ENCODE measurements at regions not wholly inside any gene's neighbourhood (a gene's known extent, or its start where the extent isn't known, plus 50 kb on each side); places are given as distances from the start of the nearest gene placed in this dataset.
"Not testable (repeated sequence)": the region's sequence is repeated elsewhere in the genome, so short reads cannot be mapped to it uniquely, and the experiment has no call there.

DNA sequence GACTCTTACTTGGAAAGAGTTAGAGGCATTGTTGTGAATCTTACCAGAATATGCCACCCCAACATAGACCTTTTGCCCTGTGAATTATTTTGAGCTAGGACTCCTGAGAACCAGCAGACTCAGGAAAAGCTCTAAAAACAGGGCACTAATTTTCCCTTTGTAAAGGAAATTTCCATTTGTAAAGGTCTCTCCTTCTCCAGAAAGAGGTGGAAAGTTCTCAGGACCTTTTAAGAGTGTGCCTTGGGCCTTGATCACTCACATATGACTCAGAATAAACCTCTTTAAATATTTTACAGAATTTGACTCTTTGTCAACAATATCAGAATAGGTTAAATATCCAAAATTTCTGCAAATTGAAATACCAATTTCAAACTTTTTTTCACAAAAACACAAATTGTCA, 721.8 kb upstream of the NCAM2 start:
- in situ Hi-C loops (cut with MboI; ENCODE audit: low sequenced_read_pairs), result no loop called here

GRCh38 chr21:20276954-20277353, 721.3 kb upstream of the NCAM2 start:
- in situ Hi-C loops (cut with MboI; ENCODE audit: low sequenced_read_pairs), result no loop called here

GRCh38 chr21:20283836-20284235, 714.4 kb upstream of the NCAM2 start:
- in situ Hi-C loops (cut with MboI; ENCODE audit: low sequenced_read_pairs), result no loop called here

- in situ Hi-C loops (cut with MboI; ENCODE audit: low sequenced_read_pairs), result no loop called here
Observed at GRCh38 chr21:20292280-20292679, 705.9 kb upstream of the NCAM2 start.

DNA sequence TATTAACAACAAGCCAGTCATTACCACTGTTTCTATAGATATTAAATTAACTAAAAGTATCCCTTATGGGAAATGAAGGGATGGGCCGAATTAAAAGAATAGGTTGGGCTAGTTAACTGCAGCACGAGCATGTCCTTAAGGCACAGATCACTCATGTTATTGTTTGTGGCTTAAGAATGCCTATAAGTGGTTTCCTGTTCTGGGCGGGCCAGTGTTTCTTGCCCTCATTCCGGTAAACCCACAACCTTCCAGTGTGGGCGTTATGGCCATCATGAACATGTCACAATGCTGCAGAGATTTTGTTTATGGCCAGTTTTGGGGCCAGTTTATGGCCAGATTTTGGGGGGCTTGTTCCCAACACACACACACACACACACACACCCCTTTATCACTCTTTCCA, 705.4 kb upstream of the NCAM2 start:
- in situ Hi-C loops (cut with MboI; ENCODE audit: low sequenced_read_pairs), result not testable (repeated sequence)

DNA sequence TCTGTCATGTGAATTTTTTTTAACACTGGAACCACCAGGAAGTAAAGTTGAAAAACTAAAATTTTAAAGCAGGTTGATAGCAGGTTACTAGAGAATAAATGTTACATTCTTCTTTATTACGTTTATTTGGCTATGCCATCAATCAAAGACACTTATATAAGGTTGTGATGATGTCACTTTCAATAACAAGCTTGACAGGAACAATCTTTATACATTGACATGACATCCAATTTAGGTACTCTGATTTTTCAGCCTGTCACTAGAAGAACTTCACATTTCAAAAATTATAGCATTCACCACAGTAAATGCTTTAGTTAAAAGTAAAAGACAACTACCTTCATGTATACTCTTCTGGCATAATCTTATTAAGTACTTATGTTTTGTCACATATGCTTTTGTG, 696.8 kb upstream of the NCAM2 start:
- in situ Hi-C loops (cut with MboI; ENCODE audit: low sequenced_read_pairs), result no loop called here

DNA sequence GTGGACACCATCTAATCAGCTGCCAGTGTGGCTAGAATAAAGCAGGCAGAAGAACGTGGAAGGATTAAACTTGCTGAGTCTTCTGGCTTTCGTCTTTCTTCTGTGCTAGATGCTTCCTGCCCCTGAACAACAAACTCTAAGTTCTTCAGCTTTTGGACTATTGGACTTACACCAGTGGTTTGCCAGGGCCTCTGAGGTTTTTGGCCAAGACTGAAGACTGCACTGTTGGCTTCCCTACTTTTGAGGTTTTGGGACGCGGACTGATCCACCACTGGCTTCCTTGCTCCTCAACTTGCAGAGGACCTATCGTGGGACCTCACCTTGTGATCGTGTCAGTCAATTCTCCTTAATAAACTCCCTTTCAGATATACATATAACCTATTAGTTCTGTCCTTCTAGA, 696.1 kb upstream of the NCAM2 start:
- in situ Hi-C loops (cut with MboI; ENCODE audit: low sequenced_read_pairs), result no loop called here

DNA sequence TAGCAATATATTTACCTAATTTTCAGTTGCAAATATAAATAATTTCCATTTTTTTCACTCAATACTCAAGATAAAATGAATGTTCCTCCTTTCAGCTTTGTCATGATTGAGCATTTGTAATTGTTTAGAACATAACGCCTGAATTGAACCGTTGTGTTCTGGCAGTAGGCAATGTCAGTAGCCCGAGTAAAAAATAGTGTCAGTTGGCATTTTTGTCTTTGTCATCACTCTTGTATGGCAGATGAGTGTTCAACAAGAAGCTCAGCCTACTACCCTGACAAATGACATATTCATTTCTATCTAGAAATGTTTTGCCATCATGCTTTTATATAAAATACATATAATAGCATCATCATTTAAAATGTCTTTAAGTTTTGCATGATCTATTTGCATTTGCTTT, 691.4 kb upstream of the NCAM2 start:
- in situ Hi-C loops (cut with MboI; ENCODE audit: low sequenced_read_pairs), result no loop called here

DNA sequence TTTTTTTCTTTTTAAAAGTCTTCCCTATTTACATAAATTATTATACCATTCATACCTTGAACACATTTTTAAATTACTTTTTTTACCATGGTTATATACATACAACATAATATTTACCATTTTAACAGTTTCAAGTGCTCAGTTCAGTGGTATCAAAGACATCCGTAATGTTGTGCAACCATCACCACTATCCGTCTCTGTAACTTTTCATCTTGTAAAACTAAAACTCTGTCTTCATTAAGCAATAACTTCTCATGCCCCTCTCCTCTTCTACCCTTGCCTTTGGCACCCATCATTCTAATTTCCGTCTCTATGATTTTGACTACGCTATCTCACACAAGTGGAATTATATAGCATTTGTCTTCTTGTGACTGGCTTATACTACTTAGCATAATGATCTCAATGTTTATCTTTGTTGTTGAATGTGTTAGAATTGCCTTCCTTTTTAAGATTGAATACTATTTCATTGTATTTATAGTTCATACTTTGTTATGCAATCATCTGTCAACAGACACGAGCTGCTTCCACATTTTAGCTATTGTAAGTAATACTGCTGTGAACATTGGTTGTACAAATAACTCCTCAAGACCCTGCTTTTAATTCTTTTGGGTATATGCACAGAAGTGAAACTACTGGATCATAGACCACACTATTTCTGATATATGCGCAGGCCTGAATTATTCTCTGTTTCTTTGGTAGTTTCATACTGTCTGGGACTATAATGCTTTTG, 689.5 kb upstream of the NCAM2 start:
- in situ Hi-C loops (cut with MboI; ENCODE audit: low sequenced_read_pairs), result no loop called here

DNA sequence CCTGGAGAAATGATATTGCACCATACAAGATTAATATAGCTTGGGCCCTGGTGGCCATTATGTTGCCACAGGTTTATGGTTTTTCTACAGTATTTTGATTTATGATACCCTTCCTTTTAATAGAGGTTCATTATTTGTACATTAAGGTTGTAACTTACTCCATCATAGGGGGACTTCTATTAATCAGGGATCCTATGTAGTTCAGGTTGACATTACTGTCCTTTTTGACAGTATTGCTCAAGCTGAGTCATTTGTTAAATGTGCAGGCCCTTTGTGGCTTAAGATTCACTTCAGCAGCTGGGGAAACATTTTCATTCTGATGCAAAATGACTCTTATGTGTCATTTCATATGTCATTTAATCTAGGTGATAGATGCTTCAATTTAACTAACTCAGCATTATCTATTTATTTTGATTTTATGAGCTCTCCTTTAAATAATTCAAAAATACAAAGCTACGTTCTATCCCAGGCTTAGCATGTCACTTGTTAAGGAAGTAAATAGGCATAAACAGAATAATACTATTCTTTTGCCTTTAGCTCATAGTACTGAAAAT, 686.9 kb upstream of the NCAM2 start:
- in situ Hi-C loops (cut with MboI; ENCODE audit: low sequenced_read_pairs), result no loop called here

DNA sequence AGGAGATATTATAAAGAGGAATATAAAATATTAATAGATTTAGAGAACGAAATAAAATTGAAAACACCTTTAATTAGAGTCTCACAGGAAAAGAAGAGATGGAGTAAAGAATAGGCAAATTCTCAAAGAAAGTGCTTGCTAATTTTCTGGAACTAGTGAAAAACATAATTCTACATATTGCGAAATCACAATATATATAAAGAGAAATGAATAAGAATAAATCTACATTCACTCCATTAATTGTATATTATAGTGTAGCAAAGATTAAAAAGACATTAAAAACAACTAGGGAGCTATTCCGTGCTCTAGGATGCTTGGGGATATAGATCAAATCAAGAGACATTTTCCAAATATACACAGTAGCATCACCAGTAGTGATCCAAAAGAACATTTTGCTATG, 685.2 kb upstream of the NCAM2 start:
- in situ Hi-C loops (cut with MboI; ENCODE audit: low sequenced_read_pairs), result no loop called here

GRCh38 chr21:20315042-20315441, 683.2 kb upstream of the NCAM2 start:
- in situ Hi-C loops (cut with MboI; ENCODE audit: low sequenced_read_pairs), result no loop called here

GRCh38 chr21:20329636-20330035, 668.6 kb upstream of the NCAM2 start:
- in situ Hi-C loops (cut with MboI; ENCODE audit: low sequenced_read_pairs), result no loop called here

DNA sequence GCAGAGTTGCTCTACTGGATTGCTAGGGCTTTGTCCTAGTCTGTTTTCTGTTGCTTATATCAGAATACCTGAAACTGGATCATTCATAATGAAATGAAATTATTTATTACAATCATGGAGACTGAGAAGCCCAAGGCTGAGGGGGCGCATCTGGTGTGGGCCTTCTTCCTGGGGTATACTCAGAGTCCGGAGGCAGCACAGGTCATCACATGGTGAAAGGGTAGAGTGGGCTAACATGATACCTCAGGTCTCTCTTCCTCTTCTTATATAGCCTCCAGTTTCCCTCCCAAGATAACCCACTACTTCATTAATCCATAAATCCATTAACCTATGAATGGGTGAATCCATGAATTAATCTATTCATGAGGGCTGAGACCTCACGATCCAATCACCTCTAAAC, 667.6 kb upstream of the NCAM2 start:
- in situ Hi-C loops (cut with MboI; ENCODE audit: low sequenced_read_pairs), result no loop called here

DNA sequence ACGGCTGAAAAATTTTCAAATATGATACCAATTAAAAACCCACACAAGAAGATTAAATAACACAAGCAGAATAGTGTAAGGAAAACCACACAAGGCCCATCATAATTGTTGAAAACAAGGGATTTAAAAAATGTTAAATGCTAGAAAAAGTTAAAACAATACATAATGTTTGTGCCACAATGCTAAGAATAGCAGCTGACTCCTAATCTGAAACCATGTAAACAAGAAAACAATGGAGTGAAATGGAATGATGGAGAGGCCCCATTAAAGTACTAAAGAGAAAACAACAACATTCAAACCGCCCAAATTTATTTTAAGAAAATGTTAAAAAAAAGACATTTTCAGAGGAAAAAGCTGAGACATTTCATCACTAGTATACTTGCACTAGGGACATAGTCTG, 663.6 kb upstream of the NCAM2 start:
- in situ Hi-C loops (cut with MboI; ENCODE audit: low sequenced_read_pairs), result no loop called here

DNA sequence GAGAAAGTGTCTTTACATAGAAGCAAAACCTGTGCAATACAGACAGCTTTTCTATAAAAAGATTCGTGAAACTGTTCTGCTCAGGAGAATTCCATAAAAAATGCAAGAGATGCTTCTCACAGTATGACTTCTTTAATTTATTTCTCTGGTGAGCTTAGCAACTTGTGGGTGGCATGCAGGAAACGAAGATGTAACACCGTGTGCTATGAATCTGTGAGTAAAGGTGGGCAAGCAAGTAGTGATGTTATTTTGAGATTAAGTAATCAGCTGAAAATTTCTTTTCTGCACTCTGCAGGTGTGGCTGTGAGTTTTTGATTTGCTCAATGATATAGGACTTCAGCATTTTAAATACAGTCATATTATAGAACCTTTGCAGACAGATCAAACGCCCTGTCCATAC, 656.8 kb upstream of the NCAM2 start:
- in situ Hi-C loops (cut with MboI; ENCODE audit: low sequenced_read_pairs), result no loop called here

GRCh38 chr21:20343186-20343585, 655.0 kb upstream of the NCAM2 start:
- in situ Hi-C loops (cut with MboI; ENCODE audit: low sequenced_read_pairs), result no loop called here

DNA sequence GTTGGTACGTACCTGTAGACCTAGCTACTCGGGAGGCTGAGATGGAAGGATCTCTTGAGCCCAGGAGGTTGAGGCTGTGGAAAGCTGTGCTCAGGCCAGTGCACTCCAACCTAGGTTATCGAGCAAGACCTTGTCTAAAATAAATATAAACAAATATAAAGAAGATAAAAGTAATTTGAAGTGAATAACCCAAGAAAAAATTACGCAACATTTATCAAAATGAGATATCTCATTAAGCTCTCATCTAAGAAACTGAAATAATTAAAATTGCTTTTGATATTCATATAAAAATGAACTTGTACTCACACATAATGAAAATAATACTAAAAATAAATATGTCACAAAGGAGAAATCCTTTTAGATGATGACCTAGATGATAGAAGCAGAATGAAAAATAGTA, 647.1 kb upstream of the NCAM2 start:
- in situ Hi-C loops (cut with MboI; ENCODE audit: low sequenced_read_pairs), result loop anchor here (25.0 kb wide), 1 partner anchor 89 kb away; no protein-coding TSS in a partner anchor

GRCh38 chr21:20353351-20353750, 644.9 kb upstream of the NCAM2 start:
- in situ Hi-C loops (cut with MboI; ENCODE audit: low sequenced_read_pairs), result loop anchor here (25.0 kb wide), 1 partner anchor 91 kb away; no protein-coding TSS in a partner anchor

DNA sequence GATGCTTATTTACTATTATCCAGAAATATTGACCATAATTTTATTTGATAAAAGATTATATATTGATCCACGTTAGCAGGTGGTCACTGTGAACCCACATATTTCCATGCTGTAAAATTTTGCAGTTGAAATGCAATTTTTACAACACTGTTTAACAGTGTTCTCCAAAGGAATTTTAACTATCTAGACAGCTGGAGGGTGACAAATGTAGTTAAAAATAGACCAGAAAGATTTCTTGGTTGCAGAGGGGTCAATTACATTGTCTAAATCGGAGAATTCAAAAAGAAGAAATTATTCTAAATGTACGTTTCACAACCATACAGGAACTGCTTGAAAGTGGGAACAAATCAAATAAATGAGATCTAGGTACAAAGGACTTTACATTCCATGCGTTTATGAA, 625.2 kb upstream of the NCAM2 start:
- in situ Hi-C loops (cut with MboI; ENCODE audit: low sequenced_read_pairs), result loop anchor here (25.0 kb wide), 1 partner anchor 111 kb away; no protein-coding TSS in a partner anchor

- in situ Hi-C loops (cut with MboI; ENCODE audit: low sequenced_read_pairs), result no loop called here
Observed at GRCh38 chr21:20377250-20377649, 621.0 kb upstream of the NCAM2 start.

DNA sequence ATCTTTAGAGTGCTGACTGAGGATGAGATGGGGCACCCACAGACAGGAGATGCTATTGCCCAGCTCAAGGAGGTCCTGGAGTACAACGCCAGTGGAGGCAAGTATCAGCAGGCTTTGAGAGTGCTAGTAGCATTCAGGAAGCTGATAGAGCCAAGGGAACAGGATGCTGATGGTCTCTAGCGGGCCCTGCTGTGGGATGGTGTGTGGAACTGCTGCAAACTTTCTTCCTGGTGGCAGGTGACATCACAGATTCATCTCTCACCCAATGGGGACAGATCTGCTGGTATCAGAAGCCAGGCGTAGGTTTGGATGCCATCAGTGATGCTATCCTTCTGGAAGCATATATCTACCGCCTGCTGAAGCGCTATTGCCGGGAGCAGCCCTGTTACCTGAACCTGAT, 609.8 kb upstream of the NCAM2 start:
- in situ Hi-C loops (cut with MboI; ENCODE audit: low sequenced_read_pairs), result no loop called here

DNA sequence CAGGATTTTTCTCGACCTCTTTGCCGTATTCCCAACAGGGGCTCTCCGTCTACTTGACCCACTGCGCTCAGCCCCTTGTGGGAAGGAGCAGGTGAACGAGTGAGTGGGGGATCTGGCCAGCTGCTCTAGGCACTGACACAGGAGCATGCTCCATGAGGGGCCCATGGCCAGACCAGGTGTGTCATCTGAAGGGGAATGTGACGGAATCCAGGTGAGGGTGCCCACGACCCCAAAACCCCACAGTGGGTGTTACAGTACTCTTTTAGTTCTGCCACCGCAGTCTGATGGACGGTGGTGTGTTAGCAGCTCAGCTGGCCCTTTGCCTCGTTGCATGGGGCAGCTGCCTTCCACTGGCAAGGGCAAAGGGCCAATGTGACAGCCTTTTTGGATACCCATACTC, 601.4 kb upstream of the NCAM2 start:
- in situ Hi-C loops (cut with MboI; ENCODE audit: low sequenced_read_pairs), result no loop called here

All from HL-60/S4 treated with retinoic acid at 250 ng/mL for 4 days and 3 days (cell line).